Right lobe of liver (tissue), 4 donors: ENCODE measurements at regions not wholly inside any gene's neighbourhood (a gene's known extent, or its start where the extent isn't known, plus 50 kb on each side); places are given as distances from the start of the nearest gene placed in this dataset.

ENCODE experiments used
- POLR2A ChIP-seq: fragments of 450-650 bp; IDR thresholded peaks from one replicate; pipeline ENCODE4 v1.6.1; 2017; ENCODE audit warnings: antibody characterized with exemption, mild to moderate bottlenecking
- TF ChIP-seq, protein P1 (sequence below), 4 donors: fragments of 200-600 bp in 3 of 4; fragments of 450-650 bp in 1 of 4; IDR thresholded peaks; one replicate each; pipeline versions ENCODE4 v1.5.1 to v1.8.0; 2016 to 2022; ENCODE audit warnings: antibody characterized with exemption in 4 of 4, mild to moderate bottlenecking in 2 of 4
- donor health status: DM: no; HTN: no; CAD: no.
- donor health status: DM: no; HTN: no; CAD: no.
- donor health status: DM: no; HTN: yes; CAD: no.

DNA sequence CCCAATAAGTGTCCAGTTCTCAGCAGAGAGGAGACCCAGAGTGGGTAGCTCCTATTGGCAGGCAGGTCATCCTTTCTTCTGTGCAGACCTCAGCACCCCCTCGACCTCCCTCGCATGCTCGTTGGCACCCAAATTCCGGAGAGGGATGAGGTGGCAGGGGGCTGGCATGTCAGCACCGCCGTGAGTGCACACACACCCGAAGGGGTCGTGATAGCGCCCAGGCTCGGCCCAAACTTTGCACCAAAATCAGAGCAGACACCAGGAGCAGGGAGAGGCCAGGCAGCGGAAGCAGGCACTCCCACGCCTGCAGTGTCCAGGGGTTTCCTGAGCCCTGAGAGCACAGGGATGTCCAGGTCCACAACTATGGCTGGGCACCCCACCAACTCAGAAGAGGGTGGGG, 1503.8 kb upstream of the PCDH20 start:
- TF ChIP-seq, protein P1, sequence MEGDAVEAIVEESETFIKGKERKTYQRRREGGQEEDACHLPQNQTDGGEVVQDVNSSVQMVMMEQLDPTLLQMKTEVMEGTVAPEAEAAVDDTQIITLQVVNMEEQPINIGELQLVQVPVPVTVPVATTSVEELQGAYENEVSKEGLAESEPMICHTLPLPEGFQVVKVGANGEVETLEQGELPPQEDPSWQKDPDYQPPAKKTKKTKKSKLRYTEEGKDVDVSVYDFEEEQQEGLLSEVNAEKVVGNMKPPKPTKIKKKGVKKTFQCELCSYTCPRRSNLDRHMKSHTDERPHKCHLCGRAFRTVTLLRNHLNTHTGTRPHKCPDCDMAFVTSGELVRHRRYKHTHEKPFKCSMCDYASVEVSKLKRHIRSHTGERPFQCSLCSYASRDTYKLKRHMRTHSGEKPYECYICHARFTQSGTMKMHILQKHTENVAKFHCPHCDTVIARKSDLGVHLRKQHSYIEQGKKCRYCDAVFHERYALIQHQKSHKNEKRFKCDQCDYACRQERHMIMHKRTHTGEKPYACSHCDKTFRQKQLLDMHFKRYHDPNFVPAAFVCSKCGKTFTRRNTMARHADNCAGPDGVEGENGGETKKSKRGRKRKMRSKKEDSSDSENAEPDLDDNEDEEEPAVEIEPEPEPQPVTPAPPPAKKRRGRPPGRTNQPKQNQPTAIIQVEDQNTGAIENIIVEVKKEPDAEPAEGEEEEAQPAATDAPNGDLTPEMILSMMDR (IDR thresholded peaks at IDR 0.05): no peak
- no peak for TF ChIP-seq POLR2A
